Hepatocyte (in vitro differentiated cells): ENCODE measurements at regions not wholly inside any gene's neighbourhood (a gene's known extent, or its start where the extent isn't known, plus 50 kb on each side); places are given as distances from the start of the nearest gene placed in this dataset.
A peak's percentile ranks its signal among the peaks of the same experiment; 100 is the strongest.

Experiments used
- DNase-seq: peaks from one replicate; pipeline ENCODE4 v3.0.0-alpha.2; 2016; ENCODE audit warnings: low spot score
- H2AFZ ChIP-seq: fragments of 200-600 bp; sonication (generic); 2 replicates; pipeline ENCODE4 v1.6.0; 2016; ENCODE audit warnings: antibody characterized with exemption, mild to moderate bottlenecking
- H3K27ac ChIP-seq: fragments of 200-600 bp; sonication (generic); 2 replicates; pipeline ENCODE4 v1.5.1; 2016; ENCODE audit warnings: mild to moderate bottlenecking
- H3K27me3 ChIP-seq: fragments of 200-600 bp; sonication (generic); 2 replicates; pipeline ENCODE4 v1.6.1; 2016
- H3K36me3 ChIP-seq: fragments of 200-600 bp; sonication (generic); replicated peaks from 2 replicates; pipeline ENCODE4 v1.5.1; 2016; ENCODE audit warnings: low read depth; ENCODE audit not compliant: insufficient read depth
- H3K4me1 ChIP-seq: fragments of 200-600 bp; sonication (generic); 2 replicates; pipeline ENCODE4 v1.5.1; 2016; ENCODE audit warnings: mild to moderate bottlenecking, moderate library complexity; ENCODE audit not compliant: insufficient read depth
- H3K4me2 ChIP-seq: fragments of 200-600 bp; sonication (generic); 2 replicates; pipeline ENCODE4 v1.6.0; 2016
- H3K4me3 ChIP-seq: fragments of 200-600 bp; sonication (generic); 2 replicates; pipeline ENCODE4 v1.5.1; 2016; ENCODE audit warnings: mild to moderate bottlenecking
- H3K79me2 ChIP-seq: fragments of 200-600 bp; sonication (generic); 2 replicates; pipeline ENCODE4 v1.6.0; 2017; ENCODE audit warnings: mild to moderate bottlenecking
- H3K9me2 ChIP-seq: fragments of 200-600 bp; sonication (generic); replicated peaks from 2 replicates; pipeline ENCODE4 v1.6.0; 2017; ENCODE audit warnings: mild to moderate bottlenecking; ENCODE audit not compliant: insufficient read depth
- H3K9me3 ChIP-seq: fragments of 200-600 bp; sonication (generic); 2 replicates; pipeline ENCODE4 v1.5.1; 2016; ENCODE audit warnings: low read depth, mild to moderate bottlenecking
- H4K20me1 ChIP-seq: fragments of 200-600 bp; sonication (generic); 2 replicates; pipeline ENCODE4 v1.6.0; 2016; ENCODE audit warnings: mild to moderate bottlenecking; ENCODE audit not compliant: insufficient read depth, poor library complexity, severe bottlenecking
- CTCF ChIP-seq: fragments of 200-600 bp; sonication (generic); IDR thresholded peaks from 2 replicates; pipeline ENCODE4 v1.5.1; 2016; ENCODE audit warnings: antibody characterized with exemption, mild to moderate bottlenecking; ENCODE audit not compliant: poor library complexity
- EZH2 ChIP-seq: fragments of 200-600 bp; sonication (generic); IDR thresholded peaks from 2 replicates; pipeline ENCODE4 v1.6.1; 2016; ENCODE audit warnings: antibody characterized with exemption, mild to moderate bottlenecking, borderline replicate concordance
- EZH2phosphoT487 ChIP-seq: fragments of 200-600 bp; sonication (generic); IDR thresholded peaks from one replicate; pipeline ENCODE4 v1.6.1; 2018; ENCODE audit warnings: antibody characterized with exemption, mild to moderate bottlenecking, low read depth, moderate library complexity; ENCODE audit not compliant: unreplicated experiment, severe bottlenecking
- WGBS: methylation state at CpG from one replicate; pipeline ENCODE4 v1.1.6; 2016; ENCODE audit warnings: low lambda C conversion rate; ENCODE audit errors: missing lambda C conversion rate; 5-methylcytosine and 5-hydroxymethylcytosine counted together

- no peaks in the 10 kb centered on the region for H3K4me1 ChIP-seq
- H3K4me3 ChIP-seq: no peak overlapping the region
- no peaks in the 10 kb centered on the region for H3K27me3 ChIP-seq
- H3K36me3 ChIP-seq: no peaks in the 10 kb centered on the region
- WGBS: 91% methylated on average over 3 of the region's 3 CpGs
- no peaks in the 10 kb centered on the region for H3K79me2 ChIP-seq
- H3K9me2 ChIP-seq: no peaks in the 10 kb centered on the region
- H3K4me2 ChIP-seq: no peak overlapping the region
- DNase-seq: no peak
- H2AFZ ChIP-seq: no peak overlapping the region
- H3K9me3 ChIP-seq: no peaks in the 10 kb centered on the region
- no peak overlapping the region for H3K27ac ChIP-seq
- no peaks in the 10 kb centered on the region for H4K20me1 ChIP-seq
- TF ChIP-seq EZH2 (no peak), CTCF (no peak), EZH2phosphoT487 (no peak)
These were observed 529.9 kb upstream of the KLHL29 start for GRCh38 chr2:22855081-22855480.

GRCh38 chr2:22855761-22856184 is 529.2 kb upstream of the KLHL29 start:
- H3K27me3 ChIP-seq: no peaks in the 10 kb centered on the region
- no peaks in the 10 kb centered on the region for H3K4me1 ChIP-seq
- no peak overlapping the region for H2AFZ ChIP-seq
- H3K9me2 ChIP-seq: no peaks in the 10 kb centered on the region
- WGBS: 72% methylated on average over 9 of the region's 9 CpGs
- H3K27ac ChIP-seq: no peak overlapping the region
- no peak for DNase-seq
- no peaks in the 10 kb centered on the region for H3K79me2 ChIP-seq
- no peak overlapping the region for H3K4me2 ChIP-seq
- H3K36me3 ChIP-seq: no peaks in the 10 kb centered on the region
- H3K9me3 ChIP-seq: no peaks in the 10 kb centered on the region
- H4K20me1 ChIP-seq: no peaks in the 10 kb centered on the region
- TF ChIP-seq CTCF (no peak), EZH2 (no peak), EZH2phosphoT487 (no peak)
- H3K4me3 ChIP-seq: no peak overlapping the region

- Histone ChIP-seq H3K79me2 (no peaks in the 10 kb centered on the region), H3K36me3 (no peaks in the 10 kb centered on the region), H3K27me3 (no peaks in the 10 kb centered on the region), H3K4me1 (no peaks in the 10 kb centered on the region), H3K9me2 (no peaks in the 10 kb centered on the region), H2AFZ (peak overlapping the region; percentile 3), H3K4me2 (peak overlapping the region; percentile 34), H3K9me3 (no peaks in the 10 kb centered on the region), H4K20me1 (no peaks in the 10 kb centered on the region), H3K27ac (no peak overlapping the region), H3K4me3 (no peak overlapping the region)
- TF ChIP-seq EZH2: no peak
- TF ChIP-seq EZH2phosphoT487: no peak
- TF ChIP-seq CTCF: no peak
- 52% methylated on average over 4 of the region's 4 CpGs for WGBS
- peak; percentile 25 for DNase-seq
These were observed 517.0 kb upstream of the KLHL29 start for GRCh38 chr2:22867973-22868372.

- Histone ChIP-seq H3K27ac (no peak overlapping the region), H3K4me1 (no peaks in the 10 kb centered on the region), H3K36me3 (no peaks in the 10 kb centered on the region), H3K4me3 (no peak overlapping the region), H4K20me1 (no peaks in the 10 kb centered on the region), H3K4me2 (no peak overlapping the region), H3K9me3 (peaks cover 10% of the 10 kb centered on the region), H3K27me3 (no peaks in the 10 kb centered on the region), H3K79me2 (no peaks in the 10 kb centered on the region), H2AFZ (no peak overlapping the region), H3K9me2 (no peaks in the 10 kb centered on the region)
- TF ChIP-seq EZH2: no peak
- no peak for TF ChIP-seq EZH2phosphoT487
- TF ChIP-seq CTCF: no peak
- DNase-seq: no peak
- WGBS: 84% methylated on average over 2 of the region's 2 CpGs
These were observed 506.9 kb upstream of the KLHL29 start for GRCh38 chr2:22878121-22878520.
